Progenitor cell of endocrine pancreas (in vitro differentiated cells): ENCODE measurements at regions not wholly inside any gene's neighbourhood (a gene's known extent, or its start where the extent isn't known, plus 50 kb on each side); places are given as distances from the start of the nearest gene placed in this dataset.

Experiments
- DNase-seq: peaks from one replicate; pipeline ENCODE4 v3.0.0; 2021; ENCODE audit warnings: low spot score; ENCODE audit not compliant: unreplicated experiment
- H3K27ac Mint-ChIP-seq: 2 replicates; pipeline ENCODE4 v1.8.0; 2021; ENCODE audit warnings: mild to moderate bottlenecking, moderate library complexity, mixed read lengths
- H3K27me3 Mint-ChIP-seq: 2 replicates; pipeline ENCODE4 v1.8.0; 2021; ENCODE audit warnings: mixed read lengths
- H3K36me3 Mint-ChIP-seq: 2 replicates; pipeline ENCODE4 v1.8.0; 2022; ENCODE audit warnings: mixed read lengths; ENCODE audit not compliant: insufficient read depth
- H3K4me1 Mint-ChIP-seq: 2 replicates; pipeline ENCODE4 v1.8.0; 2021; ENCODE audit warnings: low read depth, mixed read lengths
- H3K4me3 Mint-ChIP-seq: 2 replicates; pipeline ENCODE4 v1.8.0; 2021; ENCODE audit warnings: low read depth, mild to moderate bottlenecking, moderate library complexity, mixed read lengths
- H3K9me3 Mint-ChIP-seq: 2 replicates; pipeline ENCODE4 v1.8.0; 2021; ENCODE audit warnings: low read depth, mixed read lengths
- TF ChIP-seq, protein P1 (sequence below): fragments of 200-600 bp; sonication (generic); IDR thresholded peaks from one replicate; pipeline ENCODE4 v1.5.0; 2021; ENCODE audit warnings: antibody characterized with exemption, mild to moderate bottlenecking; ENCODE audit not compliant: unreplicated experiment

DNA sequence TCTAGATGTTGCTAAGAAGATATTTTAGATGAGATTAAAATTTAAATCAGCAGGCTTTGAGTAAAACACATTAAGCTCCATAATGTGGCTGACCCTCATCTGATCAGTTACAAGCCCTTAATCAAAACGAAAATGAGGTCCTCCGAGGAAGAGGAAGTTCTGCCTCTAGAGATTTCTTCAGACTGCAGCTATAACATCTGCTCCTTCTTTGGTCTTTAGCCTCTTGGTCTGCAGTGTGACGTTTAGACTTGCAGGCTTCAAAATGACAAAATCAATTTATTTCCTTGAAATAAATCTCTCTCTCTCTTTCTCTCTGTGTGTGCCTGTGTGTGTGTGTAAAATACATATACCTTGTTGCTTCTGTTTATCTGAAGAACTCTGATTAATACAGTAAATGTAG lies 1429.8 kb upstream of the CDH9 start:
- H3K9me3 Mint-ChIP-seq = peaks cover 4% of the 10 kb centered on the region
- TF ChIP-seq, protein P1, sequence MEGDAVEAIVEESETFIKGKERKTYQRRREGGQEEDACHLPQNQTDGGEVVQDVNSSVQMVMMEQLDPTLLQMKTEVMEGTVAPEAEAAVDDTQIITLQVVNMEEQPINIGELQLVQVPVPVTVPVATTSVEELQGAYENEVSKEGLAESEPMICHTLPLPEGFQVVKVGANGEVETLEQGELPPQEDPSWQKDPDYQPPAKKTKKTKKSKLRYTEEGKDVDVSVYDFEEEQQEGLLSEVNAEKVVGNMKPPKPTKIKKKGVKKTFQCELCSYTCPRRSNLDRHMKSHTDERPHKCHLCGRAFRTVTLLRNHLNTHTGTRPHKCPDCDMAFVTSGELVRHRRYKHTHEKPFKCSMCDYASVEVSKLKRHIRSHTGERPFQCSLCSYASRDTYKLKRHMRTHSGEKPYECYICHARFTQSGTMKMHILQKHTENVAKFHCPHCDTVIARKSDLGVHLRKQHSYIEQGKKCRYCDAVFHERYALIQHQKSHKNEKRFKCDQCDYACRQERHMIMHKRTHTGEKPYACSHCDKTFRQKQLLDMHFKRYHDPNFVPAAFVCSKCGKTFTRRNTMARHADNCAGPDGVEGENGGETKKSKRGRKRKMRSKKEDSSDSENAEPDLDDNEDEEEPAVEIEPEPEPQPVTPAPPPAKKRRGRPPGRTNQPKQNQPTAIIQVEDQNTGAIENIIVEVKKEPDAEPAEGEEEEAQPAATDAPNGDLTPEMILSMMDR = no peak
- no peak overlapping the region for H3K27ac Mint-ChIP-seq
- no peak overlapping the region for H3K4me3 Mint-ChIP-seq
- no peaks in the 10 kb centered on the region for H3K36me3 Mint-ChIP-seq
- no peak for DNase-seq
- H3K27me3 Mint-ChIP-seq = peaks cover 3% of the 10 kb centered on the region
- peaks cover 3% of the 10 kb centered on the region for H3K4me1 Mint-ChIP-seq

DNA sequence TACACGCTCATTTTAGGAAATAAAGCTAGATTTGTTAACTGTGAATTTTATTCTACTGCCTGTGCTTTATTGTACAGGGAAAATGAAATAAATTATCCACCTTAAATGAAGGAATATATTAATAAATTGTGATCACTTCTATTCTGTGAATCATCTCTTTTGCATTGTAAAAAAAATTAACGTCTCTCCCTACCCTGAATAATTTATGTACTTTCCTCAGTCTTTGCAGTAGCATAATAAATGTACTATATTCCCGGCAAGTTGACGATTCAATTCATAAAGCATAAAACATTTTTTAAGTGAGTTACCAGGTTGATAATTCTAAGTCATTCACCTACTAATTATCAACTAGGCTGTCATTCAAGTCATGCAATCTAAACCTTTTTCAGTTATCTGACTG lies 1425.3 kb upstream of the CDH9 start:
- TF ChIP-seq, protein P1 = no peak
- Mint-ChIP-seq H3K4me1 (peaks cover 3% of the 10 kb centered on the region), H3K36me3 (no peaks in the 10 kb centered on the region)

GRCh38 chr5:28451483-28451882 lies 1413.1 kb upstream of the CDH9 start:
- H3K9me3 Mint-ChIP-seq = peaks cover 15% of the 10 kb centered on the region
- TF ChIP-seq, protein P1 = no peak
- no peak for DNase-seq

More for the DNA sequence above, 1425.3 kb upstream of the CDH9 start:
- no peak overlapping the region for H3K4me3 Mint-ChIP-seq
- H3K27ac Mint-ChIP-seq = no peak overlapping the region
- H3K27me3 Mint-ChIP-seq = peaks cover 3% of the 10 kb centered on the region
- peaks cover 4% of the 10 kb centered on the region for H3K9me3 Mint-ChIP-seq
- no peak for DNase-seq

DNA sequence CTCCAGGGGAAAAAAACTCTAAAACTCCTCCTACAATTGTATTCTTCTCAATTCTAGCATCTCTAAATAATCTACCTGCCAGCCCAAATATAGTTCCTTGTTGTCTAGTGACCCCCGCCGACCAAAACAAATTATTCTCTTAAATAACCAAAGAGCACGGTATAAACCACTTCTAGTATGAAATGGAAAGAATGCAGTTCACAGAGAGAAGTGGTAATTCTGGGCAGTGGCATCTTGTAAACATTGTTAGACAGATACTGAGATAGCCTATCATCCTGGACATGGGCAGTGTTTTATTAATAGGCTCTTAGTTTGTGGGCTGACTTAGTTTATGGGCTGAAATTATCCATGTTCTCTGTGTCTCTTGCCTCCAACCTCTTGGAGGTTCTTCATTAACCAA lies 1412.6 kb upstream of the CDH9 start:
- peaks cover 15% of the 10 kb centered on the region for H3K9me3 Mint-ChIP-seq

More at GRCh38 chr5:28451483-28451882, 1413.1 kb upstream of the CDH9 start:
- Mint-ChIP-seq H3K36me3 (no peaks in the 10 kb centered on the region), H3K4me3 (no peak overlapping the region), H3K27ac (no peak overlapping the region), H3K4me1 (no peaks in the 10 kb centered on the region), H3K27me3 (no peaks in the 10 kb centered on the region)

GRCh38 chr5:28448791-28449190 lies 1410.4 kb upstream of the CDH9 start:
- TF ChIP-seq, protein P1 = no peak
- peaks cover 23% of the 10 kb centered on the region for H3K9me3 Mint-ChIP-seq

More for the DNA sequence above, 1412.6 kb upstream of the CDH9 start:
- TF ChIP-seq, protein P1 = no peak
- H3K27ac Mint-ChIP-seq = no peak overlapping the region
- no peak overlapping the region for H3K4me3 Mint-ChIP-seq
- no peaks in the 10 kb centered on the region for H3K4me1 Mint-ChIP-seq
- no peaks in the 10 kb centered on the region for H3K27me3 Mint-ChIP-seq
- H3K36me3 Mint-ChIP-seq = no peaks in the 10 kb centered on the region
- no peak for DNase-seq

More at GRCh38 chr5:28448791-28449190, 1410.4 kb upstream of the CDH9 start:
- H3K4me1 Mint-ChIP-seq = no peaks in the 10 kb centered on the region
- H3K4me3 Mint-ChIP-seq = no peak overlapping the region
- peaks cover 1% of the 10 kb centered on the region for H3K36me3 Mint-ChIP-seq
- H3K27me3 Mint-ChIP-seq = no peaks in the 10 kb centered on the region
- no peak for DNase-seq
- no peak overlapping the region for H3K27ac Mint-ChIP-seq
